ENCODE measurements at regions not wholly inside any gene's neighbourhood (a gene's known extent, or its start where the extent isn't known, plus 50 kb on each side); places are given as distances from the start of the nearest gene placed in this dataset.

- TF ChIP-seq TBL1XR1 (IDR thresholded peaks at IDR 0.05; ENCODE audit: borderline replicate concordance, low read length, partially characterized antibody): no peak
- TF ChIP-seq XRCC5 (optimal IDR thresholded peaks at IDR 0.05; ENCODE audit: low read length): no peak
These were observed 248.0 kb downstream of the TMEM182 start (continued) for GRCh38 chr2:103009871-103010270.

- Histone ChIP-seq H3K27ac (ENCODE audit: extremely low read length, insufficient read depth, low read length) (no peak overlapping the region), H3K4me3 (replicated peaks in 1 of 3; ENCODE audit: insufficient read depth in 1 of 3, low read depth in 2 of 3, low read length in 3 of 3) (no peak overlapping the region), H3K4me2 (ENCODE audit: low read depth, low read length) (no peak overlapping the region), H3K36me3 (replicated peaks in 1 of 2; ENCODE audit: control insufficient read depth in 1 of 2, insufficient read depth in 2 of 2, low read length in 2 of 2) (no peaks in the 10 kb centered on the region), H3K9me3 (ENCODE audit: low read length) (no peaks in the 10 kb centered on the region), H3K4me1 (ENCODE audit: insufficient read depth, low read length) (no peaks in the 10 kb centered on the region), H4K20me1 (ENCODE audit: insufficient read depth, low read length) (no peaks in the 10 kb centered on the region), H2AFZ (ENCODE audit: low read length) (no peak overlapping the region), H3K9ac (ENCODE audit: insufficient read depth, low read depth, low read length) (no peak overlapping the region), H3K27me3 (ENCODE audit: control insufficient read depth in 1 of 2, insufficient read depth in 2 of 2, low read length in 2 of 2) (peaks cover 0 to 18% of the 10 kb centered on the region in 2 experiments; a peak in 1 of 5 replicates), H3K79me2 (ENCODE audit: insufficient read depth, low read length) (no peaks in the 10 kb centered on the region)
- TF ChIP-seq FLYWCH1 (CRISPR knock-in tag; IDR thresholded peaks at IDR 0.05): no peak
- CTCF ChIA-PET (ENCODE audit: low intra/inter-chr PET ratio, low total read pairs): no interaction called here
- POLR2A ChIA-PET: no interaction called here
- ATAC-seq (no peak), DNase-seq (ENCODE audit: low spot score) (no peak), FAIRE-seq (no peak)
- BruUV-seq (replicated peaks): no TSS peak
- in situ Hi-C loops (cut with HindIII; ENCODE audit: extremely low pct_ligation_motif_present, low pct_unique_long_range_greater_than_20kb): no loop called here
- intact Hi-C loops (cut with micrococcal nuclease; ENCODE audit: unreplicated experiment): no loop called here
- 31% methylated on average over 6 of the region's 6 CpGs for WGBS (ENCODE audit: low lambda C conversion rate)
These were observed 248.5 kb downstream of the TMEM182 start for GRCh38 chr2:103010306-103010705.

GRCh38 chr2:103010751-103011150 lies 248.9 kb downstream of the TMEM182 start:
- H3K79me2 ChIP-seq (ENCODE audit: insufficient read depth, low read length): no peaks in the 10 kb centered on the region
- ATAC-seq: no peak
- no peak for DNase-seq (ENCODE audit: low spot score)
- WGBS (ENCODE audit: low lambda C conversion rate): 16% methylated on average over 10 of the region's 10 CpGs
- no TSS peak for BruUV-seq (replicated peaks)
- no peak overlapping the region for H3K4me3 ChIP-seq (replicated peaks in 1 of 3; ENCODE audit: insufficient read depth in 1 of 3, low read depth in 2 of 3, low read length in 3 of 3)
- peaks cover 0 to 18% of the 10 kb centered on the region in 2 experiments; a peak in 1 of 5 replicates for H3K27me3 ChIP-seq (ENCODE audit: control insufficient read depth in 1 of 2, insufficient read depth in 2 of 2, low read length in 2 of 2)
- H3K9ac ChIP-seq (ENCODE audit: insufficient read depth, low read depth, low read length): no peak overlapping the region
- H4K20me1 ChIP-seq (ENCODE audit: insufficient read depth, low read length): no peaks in the 10 kb centered on the region
- H3K9me3 ChIP-seq (ENCODE audit: low read length): no peaks in the 10 kb centered on the region
- ChIA-PET POLR2A (no interaction called here), CTCF (ENCODE audit: low intra/inter-chr PET ratio, low total read pairs) (no interaction called here)
- H3K36me3 ChIP-seq (replicated peaks in 1 of 2; ENCODE audit: control insufficient read depth in 1 of 2, insufficient read depth in 2 of 2, low read length in 2 of 2): no peaks in the 10 kb centered on the region
- no peak overlapping the region for H3K27ac ChIP-seq (ENCODE audit: extremely low read length, insufficient read depth, low read length)
- no peaks in the 10 kb centered on the region for H3K4me1 ChIP-seq (ENCODE audit: insufficient read depth, low read length)
- no peak overlapping the region for H3K4me2 ChIP-seq (ENCODE audit: low read depth, low read length)
- no peak overlapping the region for H2AFZ ChIP-seq (ENCODE audit: low read length)
- in situ Hi-C loops (cut with HindIII; ENCODE audit: extremely low pct_ligation_motif_present, low pct_unique_long_range_greater_than_20kb) (no loop called here), intact Hi-C loops (cut with micrococcal nuclease; ENCODE audit: unreplicated experiment) (no loop called here)
- no peak for FAIRE-seq
- TF ChIP-seq NR2F6 (IDR thresholded peaks at IDR 0.05) (no peak), NR2F6 (CRISPR knock-in tag; IDR thresholded peaks at IDR 0.05) (no peak), SMARCC2 (IDR thresholded peaks at IDR 0.05) (no peak), PHB2 (IDR thresholded peaks at IDR 0.05; ENCODE audit: partially characterized antibody) (no peak), ATF2 (CRISPR knock-in tag; IDR thresholded peaks at IDR 0.05) (no peak), ZNF724P (CRISPR knock-in tag; IDR thresholded peaks at IDR 0.05; ENCODE audit: borderline replicate concordance) (no peak), HOMEZ (CRISPR knock-in tag; IDR thresholded peaks at IDR 0.05; ENCODE audit: low read depth) (no peak), MIER3 (CRISPR knock-in tag; IDR thresholded peaks at IDR 0.05; ENCODE audit: borderline replicate concordance) (no peak), SP5 (CRISPR knock-in tag; IDR thresholded peaks at IDR 0.05; ENCODE audit: borderline replicate concordance, low read depth) (no peak), POLR2G (IDR thresholded peaks at IDR 0.05; ENCODE audit: low read depth, low read length) (no peak), ZNF20 (CRISPR knock-in tag; IDR thresholded peaks at IDR 0.05) (no peak), FUBP1 (CRISPR knock-in tag; IDR thresholded peaks at IDR 0.05; ENCODE audit: borderline replicate concordance) (no peak)
